Stimulated activated naive CD8-positive, alpha-beta T cell treated with anti-CD3 and anti-CD28 coated beads, Interleukin-15, Interleukin-2, amounts not matched to agents 100 U/mL and 50 U/mL, for 24 hours (primary cell): ENCODE measurements at regions not wholly inside any gene's neighbourhood (a gene's known extent, or its start where the extent isn't known, plus 50 kb on each side); places are given as distances from the start of the nearest gene placed in this dataset.

Source experiments
- ATAC-seq: fragments of 150-1000 bp; cut with Tn5 transposase; one replicate; pipeline ENCODE4 v1.10.0; 2021
- DNase-seq: peaks from one replicate; pipeline ENCODE4 v3.0.0; 2021

DNA sequence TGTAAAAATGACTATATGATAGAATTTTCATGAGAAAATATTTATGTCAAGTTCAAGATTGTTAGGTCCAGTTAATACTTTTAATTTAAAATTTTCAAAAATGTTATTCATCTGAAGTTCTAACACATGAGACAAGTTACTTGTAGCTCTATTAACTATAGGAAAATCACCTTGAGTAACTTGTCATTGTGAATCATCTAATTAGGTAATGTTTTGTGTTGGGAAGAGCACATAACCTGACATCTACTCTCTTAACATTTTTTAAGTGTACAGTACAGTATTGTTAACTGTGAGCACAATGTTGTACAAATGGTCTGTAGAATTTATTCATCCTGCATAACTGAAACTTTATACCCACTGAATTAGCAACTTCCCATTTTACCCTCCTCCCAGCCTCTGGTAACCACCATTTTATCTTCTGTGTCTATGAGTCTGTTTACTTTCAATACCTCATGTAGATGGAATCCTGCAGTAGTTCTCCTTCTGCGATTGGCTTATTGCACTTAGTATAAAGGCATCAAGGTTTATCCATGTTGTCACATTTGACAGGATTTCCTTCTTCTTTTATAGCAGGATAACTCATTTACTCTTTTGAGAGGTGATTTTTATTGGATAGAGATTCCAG lies 54.6 kb downstream of the ARL4A start:
- ATAC-seq (no peak), DNase-seq (no peak)

GRCh38 chr7:12746211-12746610 lies 58.8 kb downstream of the ARL4A start:
- no peak for ATAC-seq
- DNase-seq = no peak

GRCh38 chr7:12747687-12748306 lies 60.4 kb downstream of the ARL4A start:
- DNase-seq (no peak), ATAC-seq (no peak)

DNA sequence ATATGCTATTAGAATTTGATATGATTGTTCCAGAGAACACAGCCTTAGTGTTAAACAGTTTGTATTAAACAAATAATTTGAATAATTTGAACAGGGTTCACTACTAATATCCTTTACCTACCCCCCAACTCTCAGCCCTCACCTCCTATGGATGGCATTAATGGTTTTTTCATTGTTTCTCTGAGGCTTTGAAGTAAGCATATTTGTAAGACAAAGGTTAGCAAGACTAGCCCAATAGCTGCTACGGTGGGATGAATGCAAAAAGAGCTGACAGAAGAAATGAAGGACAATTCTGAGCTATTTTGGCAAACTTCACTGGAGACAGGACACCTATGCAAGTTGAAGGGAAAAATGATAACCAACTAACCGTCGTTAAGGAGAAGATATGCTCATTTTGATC lies 61.6 kb downstream of the ARL4A start:
- ATAC-seq = no peak
- no peak for DNase-seq

- DNase-seq (no peak), ATAC-seq (no peak)
These were observed 62.3 kb downstream of the ARL4A start for GRCh38 chr7:12749746-12750145.

- DNase-seq = no peak
- no peak for ATAC-seq
These were observed 64.3 kb downstream of the ARL4A start for GRCh38 chr7:12751764-12752163.

- ATAC-seq (no peak), DNase-seq (no peak)
These were observed 66.7 kb downstream of the ARL4A start for GRCh38 chr7:12754179-12754578.

DNA sequence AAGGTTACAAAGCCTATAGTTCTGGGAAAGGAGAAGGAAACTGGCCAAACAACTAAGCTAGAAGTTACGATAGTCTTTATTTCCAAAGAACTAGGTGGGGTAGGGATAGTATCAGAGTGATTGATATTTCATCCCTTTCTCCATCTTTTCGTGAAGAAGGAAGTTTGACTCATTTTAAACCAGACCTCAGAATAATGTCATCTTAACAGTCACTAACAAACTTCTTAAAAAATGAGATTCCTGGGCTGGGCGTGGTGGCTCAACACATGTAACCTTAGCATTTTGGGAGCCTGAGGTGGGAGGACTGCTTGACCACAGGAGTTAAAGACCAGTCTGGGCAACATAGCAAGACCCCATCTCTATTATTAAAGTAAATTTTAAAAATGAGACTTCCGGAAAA lies 69.4 kb downstream of the ARL4A start:
- ATAC-seq (no peak), DNase-seq (no peak)

DNA sequence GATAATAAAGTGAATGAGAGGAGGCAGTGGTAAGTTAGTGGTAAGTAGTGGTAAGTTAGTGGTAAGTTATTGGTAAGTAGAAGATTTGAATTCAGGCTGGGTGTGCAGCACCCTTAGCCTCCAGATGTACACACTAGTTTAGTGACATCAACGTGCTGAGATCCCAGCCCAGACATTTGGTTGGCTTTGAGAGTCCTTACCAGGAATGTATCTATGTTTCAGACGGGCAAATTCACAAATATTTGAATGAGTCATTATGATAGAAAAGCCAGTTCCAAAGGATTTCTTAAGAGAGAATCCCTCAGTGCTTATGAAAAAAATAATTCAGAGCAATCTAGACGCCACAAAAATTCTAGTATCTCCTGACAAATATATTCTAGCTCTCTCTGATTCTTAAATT lies 70.0 kb downstream of the ARL4A start:
- ATAC-seq = no peak

GRCh38 chr7:12759151-12759550 lies 71.7 kb downstream of the ARL4A start:
- DNase-seq (no peak), ATAC-seq (no peak)

More for the DNA sequence above, 70.0 kb downstream of the ARL4A start:
- no peak for DNase-seq

GRCh38 chr7:12761111-12761510 lies 73.7 kb downstream of the ARL4A start:
- ATAC-seq (no peak), DNase-seq (no peak)

- no peak for ATAC-seq
These were observed 74.3 kb downstream of the ARL4A start for GRCh38 chr7:12761691-12762090.

DNA sequence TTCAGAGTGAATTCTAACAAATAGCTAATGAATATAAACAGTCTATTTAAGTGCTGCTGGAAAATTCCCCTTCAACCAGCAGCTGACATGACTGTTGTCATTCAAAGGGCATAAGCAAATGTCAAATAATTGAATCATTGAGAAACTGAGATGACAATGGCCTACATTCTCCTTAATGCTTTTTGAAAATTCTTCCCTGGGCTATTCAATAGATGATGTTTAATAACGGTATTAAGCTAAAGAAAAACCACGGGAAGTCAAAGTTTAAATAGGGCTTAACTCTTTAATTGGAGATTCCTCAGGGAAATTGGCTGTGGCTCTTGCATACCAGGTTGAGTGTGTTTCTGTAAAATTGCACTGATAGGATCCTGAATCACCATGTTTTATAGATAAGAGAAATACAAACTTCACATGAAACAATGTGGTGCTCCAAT lies 77.0 kb downstream of the ARL4A start:
- no peak for ATAC-seq

More at GRCh38 chr7:12761691-12762090, 74.3 kb downstream of the ARL4A start:
- no peak for DNase-seq

DNA sequence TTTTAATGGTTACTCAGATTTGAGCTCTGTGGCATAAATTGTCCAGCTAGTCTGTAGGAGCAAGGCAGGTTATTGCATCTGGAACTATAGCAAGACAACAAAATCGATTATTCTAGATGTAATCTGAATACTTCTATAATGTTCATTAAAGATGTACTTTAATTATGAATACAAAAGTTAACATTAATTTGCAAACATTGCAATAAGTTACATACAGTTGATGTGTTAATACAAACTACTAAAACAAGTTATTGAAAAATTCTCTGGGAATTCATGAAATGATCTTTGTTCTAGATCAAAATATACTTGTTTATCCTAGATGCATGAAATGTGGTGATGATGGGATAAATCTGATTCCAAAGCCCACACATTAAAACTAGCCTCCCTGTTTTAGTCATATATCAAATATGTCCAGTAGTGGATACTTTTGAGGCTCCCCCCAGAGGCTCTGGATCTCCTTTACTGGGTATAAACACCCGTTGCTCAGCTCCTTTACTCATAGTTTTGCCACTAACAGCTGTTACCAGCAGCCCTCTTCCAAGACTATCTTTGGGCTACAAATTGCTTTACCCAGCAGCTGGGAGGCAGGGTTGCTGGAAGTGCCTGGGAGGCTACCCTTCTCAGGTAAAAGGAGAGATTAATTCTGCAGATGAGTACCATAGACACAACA lies 78.1 kb downstream of the ARL4A start:
- ATAC-seq = no peak

More for the DNA sequence above, 77.0 kb downstream of the ARL4A start:
- no peak for DNase-seq

DNA sequence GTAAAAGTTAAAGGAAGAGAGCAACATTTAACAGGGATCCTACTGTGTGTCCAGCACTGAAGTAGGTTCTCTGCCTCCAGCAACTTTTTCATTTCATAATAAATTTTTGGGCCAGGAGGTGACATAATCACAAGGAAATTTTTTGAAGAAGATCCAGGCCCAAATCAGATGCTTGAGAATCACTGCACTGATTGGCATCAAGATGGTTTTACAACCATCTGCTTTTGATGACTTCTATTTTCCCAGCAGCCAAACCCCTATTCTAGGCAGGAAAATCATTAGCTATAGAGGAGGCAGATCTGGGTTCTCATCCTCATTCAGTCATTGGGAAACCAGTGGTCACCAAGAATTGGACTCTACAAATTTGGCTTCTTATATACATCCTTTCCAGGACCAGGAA lies 79.0 kb downstream of the ARL4A start:
- DNase-seq (no peak), ATAC-seq (no peak)

More for the DNA sequence above, 78.1 kb downstream of the ARL4A start:
- no peak for DNase-seq

GRCh38 chr7:12768948-12769347 lies 81.5 kb downstream of the ARL4A start:
- ATAC-seq = no peak
- no peak for DNase-seq

DNA sequence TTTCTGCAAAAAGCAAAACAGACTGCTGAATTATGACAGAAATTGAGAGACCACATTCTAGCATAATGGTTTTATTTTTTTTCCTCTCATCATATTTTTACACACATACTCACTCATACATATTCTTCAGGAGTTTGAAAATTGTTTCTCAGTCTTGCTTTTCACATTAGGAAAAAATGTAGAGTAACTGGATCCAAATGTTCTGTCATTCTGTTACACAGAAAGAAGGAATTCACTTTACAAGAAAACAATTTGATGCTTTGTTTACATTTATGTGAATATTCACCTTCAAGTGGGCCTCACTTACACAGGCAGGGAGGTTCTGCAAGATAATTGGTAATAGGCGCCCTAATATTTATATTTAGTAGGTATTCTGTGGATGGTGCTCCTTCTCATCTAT lies 82.0 kb downstream of the ARL4A start:
- no peak for DNase-seq
- ATAC-seq = no peak

DNA sequence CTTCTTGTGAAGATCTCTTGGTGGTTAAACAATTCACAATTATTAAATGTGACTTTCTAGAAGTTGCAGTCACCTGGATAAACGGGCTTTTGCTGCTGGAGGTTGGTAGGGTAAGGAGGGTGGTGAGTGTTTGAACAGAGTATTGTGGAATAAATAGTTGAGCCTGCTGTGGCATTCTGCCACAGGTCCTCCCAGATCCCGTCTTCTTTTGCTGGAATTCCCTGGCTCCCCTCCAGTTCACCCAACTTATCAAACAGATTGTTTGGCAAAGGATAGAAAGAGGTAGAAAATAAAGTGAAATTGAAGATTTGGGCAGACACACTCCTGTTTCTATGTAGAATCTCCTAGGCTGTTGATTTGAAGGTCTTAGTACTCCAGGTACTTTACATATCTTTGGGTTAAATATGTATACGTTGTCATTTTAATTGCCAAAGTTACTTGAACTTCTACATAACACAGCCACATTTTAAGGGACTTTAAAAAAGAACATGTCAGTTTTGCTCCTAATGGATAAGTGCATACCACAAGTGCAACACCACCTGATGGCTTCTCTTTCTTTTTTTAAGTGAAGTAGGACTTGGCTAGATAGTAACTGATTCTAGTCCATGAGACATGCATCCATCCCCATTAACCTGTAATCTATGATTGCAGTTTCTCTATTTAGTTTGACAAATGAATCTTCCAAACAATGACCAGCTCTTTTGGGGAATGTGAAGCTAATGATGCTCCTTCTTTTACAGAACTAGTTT lies 83.0 kb downstream of the ARL4A start:
- ATAC-seq (no peak), DNase-seq (no peak)

GRCh38 chr7:12771378-12771877 lies 84.0 kb downstream of the ARL4A start:
- no peak for DNase-seq
- no peak for ATAC-seq

- ATAC-seq (no peak), DNase-seq (no peak)
These were observed 85.3 kb downstream of the ARL4A start for GRCh38 chr7:12772768-12773167.

- no peak for ATAC-seq
These were observed 89.8 kb downstream of the ARL4A start for GRCh38 chr7:12777257-12777656.

DNA sequence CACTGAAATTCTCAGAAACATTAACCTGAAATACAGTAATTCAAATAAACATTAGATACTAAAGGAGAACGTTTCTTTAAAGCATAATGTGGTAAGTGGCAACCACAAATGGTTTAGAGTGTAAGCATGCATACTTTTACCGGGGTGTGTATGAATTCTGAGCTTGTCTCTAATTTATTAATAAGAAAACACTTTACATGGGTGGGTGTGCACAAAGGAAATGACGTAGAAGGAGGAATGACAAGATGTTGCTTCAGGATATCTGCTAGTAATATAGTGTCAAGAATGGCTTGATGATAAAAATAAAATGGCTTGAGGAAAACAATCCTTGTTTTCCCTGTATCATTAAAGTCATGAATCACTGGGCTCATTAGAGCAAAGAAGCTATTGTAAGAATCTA lies 92.5 kb downstream of the ARL4A start:
- ATAC-seq (no peak), DNase-seq (no peak)

More at GRCh38 chr7:12777257-12777656, 89.8 kb downstream of the ARL4A start:
- DNase-seq = no peak
